Neural progenitor cell (in vitro differentiated cells): ENCODE measurements at regions not wholly inside any gene's neighbourhood (a gene's known extent, or its start where the extent isn't known, plus 50 kb on each side); places are given as distances from the start of the nearest gene placed in this dataset.
A peak's percentile ranks its signal among the peaks of the same experiment; 100 is the strongest.

Source experiments
- DNase-seq: peaks from one replicate; pipeline ENCODE4 v3.0.0-alpha.2; 2016; ENCODE audit warnings: low spot score
- H2AFZ ChIP-seq: fragments of 200-600 bp; sonication (generic); replicated peaks from 2 replicates; pipeline ENCODE4 v1.6.1; 2016; ENCODE audit warnings: antibody characterized with exemption
- H3F3A ChIP-seq: fragments of 200-600 bp; sonication (generic); 2 replicates; pipeline ENCODE4 v1.6.1; 2016; ENCODE audit warnings: antibody characterized with exemption, low read depth
- H3K27ac ChIP-seq: fragments of 200-600 bp; sonication (generic); 2 replicates; pipeline ENCODE4 v1.5.1; 2016; ENCODE audit warnings: mild to moderate bottlenecking
- H3K27me3 ChIP-seq: fragments of 200-600 bp; sonication (generic); 2 replicates; pipeline ENCODE4 v1.6.1; 2016; ENCODE audit warnings: mild to moderate bottlenecking, moderate library complexity
- H3K36me3 ChIP-seq: fragments of 200-600 bp; sonication (generic); 2 replicates; pipeline ENCODE4 v1.5.1; 2016
- H3K4me1 ChIP-seq: fragments of 200-600 bp; sonication (generic); 2 replicates; pipeline ENCODE4 v1.6.1; 2016; ENCODE audit warnings: mixed run types
- H3K4me2 ChIP-seq: fragments of 200-600 bp; sonication (generic); 2 replicates; pipeline ENCODE4 v1.6.1; 2016
- H3K4me3 ChIP-seq: fragments of 200-600 bp; sonication (generic); 2 replicates; pipeline ENCODE4 v1.5.1; 2016
- H3K79me2 ChIP-seq: fragments of 200-600 bp; sonication (generic); 2 replicates; pipeline ENCODE4 v1.6.1; 2016; ENCODE audit warnings: low read depth
- H3K9ac ChIP-seq: fragments of 200-600 bp; sonication (generic); 2 replicates; pipeline ENCODE4 v1.6.1; 2016
- H3K9me3 ChIP-seq: fragments of 200-600 bp; sonication (generic); 2 replicates; pipeline ENCODE4 v1.5.1; 2016; ENCODE audit warnings: low read depth
- H4K20me1 ChIP-seq: fragments of 200-600 bp; sonication (generic); 2 replicates; pipeline ENCODE4 v1.6.1; 2016; ENCODE audit warnings: low read depth
- H3K27ac Mint-ChIP-seq: 3 replicates; pipeline ENCODE4 v1.8.0; 2021; ENCODE audit warnings: mixed read lengths
- H3K27me3 Mint-ChIP-seq: 2 replicates; pipeline ENCODE4 v1.8.0; 2022; ENCODE audit warnings: low read depth, mild to moderate bottlenecking, inconsistent platforms, moderate library complexity, mixed read lengths; ENCODE audit not compliant: insufficient read depth
- H3K36me3 Mint-ChIP-seq: 3 replicates; pipeline ENCODE4 v1.8.0; 2021; ENCODE audit warnings: mixed read lengths
- H3K4me1 Mint-ChIP-seq: 3 replicates; pipeline ENCODE4 v1.8.0; 2021; ENCODE audit warnings: mixed read lengths
- H3K4me3 Mint-ChIP-seq: 3 replicates; pipeline ENCODE4 v1.8.0; 2021; ENCODE audit warnings: mild to moderate bottlenecking, moderate library complexity, mixed read lengths
- H3K9me3 Mint-ChIP-seq: 3 replicates; pipeline ENCODE4 v1.8.0; 2020; ENCODE audit warnings: mixed read lengths
- EZH2 ChIP-seq: fragments of 200-600 bp; sonication (generic); IDR thresholded peaks from 2 replicates; pipeline ENCODE4 v1.6.1; 2017; ENCODE audit warnings: antibody characterized with exemption, mild to moderate bottlenecking, moderate library complexity
- EZH2phosphoT487 ChIP-seq: fragments of 200-600 bp; sonication (generic); IDR thresholded peaks from 2 replicates; pipeline ENCODE4 v1.6.1; 2017; ENCODE audit warnings: antibody characterized with exemption
- TF ChIP-seq, protein P1 (sequence below): fragments of 200-600 bp; sonication (generic); IDR thresholded peaks from 2 replicates; pipeline ENCODE4 v1.5.1; 2017; ENCODE audit warnings: antibody characterized with exemption, mild to moderate bottlenecking

DNA sequence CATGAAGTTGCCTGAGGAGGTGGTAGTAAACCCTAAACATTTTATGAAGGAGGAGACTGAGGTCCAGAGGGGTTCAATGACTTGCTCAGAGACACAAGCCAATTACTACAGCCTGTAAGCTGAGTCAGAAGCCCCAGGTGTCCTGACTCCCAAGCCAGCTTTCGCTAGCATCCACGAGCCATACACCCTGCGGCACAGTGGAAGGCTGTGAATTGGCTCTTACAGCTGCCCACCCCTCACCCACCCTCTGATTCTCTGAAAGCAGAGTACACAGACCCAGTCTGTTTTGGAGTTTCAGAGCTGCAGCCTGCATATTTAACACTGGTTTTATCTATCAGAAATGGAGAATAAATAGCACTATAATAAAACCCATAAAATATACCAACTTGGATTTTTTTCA is 253.4 kb downstream of the IGSF11 start:
- Mint-ChIP-seq H3K27me3 (no peaks in the 10 kb centered on the region), H3K27ac (no peak overlapping the region), H3K9me3 (peaks cover under 1% of the 10 kb centered on the region), H3K36me3 (no peaks in the 10 kb centered on the region), H3K4me1 (peaks cover 3% of the 10 kb centered on the region), H3K4me3 (no peak overlapping the region)
- Histone ChIP-seq H2AFZ (peak overlapping the region; percentile 23), H3K79me2 (no peaks in the 10 kb centered on the region), H4K20me1 (no peaks in the 10 kb centered on the region), H3K9me3 (no peaks in the 10 kb centered on the region), H3K36me3 (no peaks in the 10 kb centered on the region), H3K27me3 (no peaks in the 10 kb centered on the region), H3K27ac (no peak overlapping the region), H3K4me2 (no peak overlapping the region), H3K4me3 (no peak overlapping the region), H3K9ac (no peak overlapping the region), H3F3A (no peaks in the 10 kb centered on the region), H3K4me1 (no peaks in the 10 kb centered on the region)
- DNase-seq, result peak; percentile 4
- TF ChIP-seq, protein P1, sequence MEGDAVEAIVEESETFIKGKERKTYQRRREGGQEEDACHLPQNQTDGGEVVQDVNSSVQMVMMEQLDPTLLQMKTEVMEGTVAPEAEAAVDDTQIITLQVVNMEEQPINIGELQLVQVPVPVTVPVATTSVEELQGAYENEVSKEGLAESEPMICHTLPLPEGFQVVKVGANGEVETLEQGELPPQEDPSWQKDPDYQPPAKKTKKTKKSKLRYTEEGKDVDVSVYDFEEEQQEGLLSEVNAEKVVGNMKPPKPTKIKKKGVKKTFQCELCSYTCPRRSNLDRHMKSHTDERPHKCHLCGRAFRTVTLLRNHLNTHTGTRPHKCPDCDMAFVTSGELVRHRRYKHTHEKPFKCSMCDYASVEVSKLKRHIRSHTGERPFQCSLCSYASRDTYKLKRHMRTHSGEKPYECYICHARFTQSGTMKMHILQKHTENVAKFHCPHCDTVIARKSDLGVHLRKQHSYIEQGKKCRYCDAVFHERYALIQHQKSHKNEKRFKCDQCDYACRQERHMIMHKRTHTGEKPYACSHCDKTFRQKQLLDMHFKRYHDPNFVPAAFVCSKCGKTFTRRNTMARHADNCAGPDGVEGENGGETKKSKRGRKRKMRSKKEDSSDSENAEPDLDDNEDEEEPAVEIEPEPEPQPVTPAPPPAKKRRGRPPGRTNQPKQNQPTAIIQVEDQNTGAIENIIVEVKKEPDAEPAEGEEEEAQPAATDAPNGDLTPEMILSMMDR, result no peak
- TF ChIP-seq EZH2, result no peak
- TF ChIP-seq EZH2phosphoT487, result no peak

- Histone ChIP-seq H3K27me3 (no peaks in the 10 kb centered on the region), H2AFZ (peak overlapping the region; percentile 23), H3K36me3 (no peaks in the 10 kb centered on the region), H3K79me2 (no peaks in the 10 kb centered on the region), H3K9ac (no peak overlapping the region), H3K9me3 (no peaks in the 10 kb centered on the region), H4K20me1 (no peaks in the 10 kb centered on the region), H3K4me2 (no peak overlapping the region), H3F3A (no peaks in the 10 kb centered on the region), H3K4me1 (no peaks in the 10 kb centered on the region), H3K4me3 (no peak overlapping the region), H3K27ac (no peak overlapping the region)
- no peaks in the 10 kb centered on the region for H3K27me3 Mint-ChIP-seq
- no peak overlapping the region for H3K4me3 Mint-ChIP-seq
- H3K27ac Mint-ChIP-seq, result no peak overlapping the region
- TF ChIP-seq, protein P1, result no peak
- TF ChIP-seq EZH2 (no peak), EZH2phosphoT487 (no peak)
- H3K36me3 Mint-ChIP-seq, result no peaks in the 10 kb centered on the region
- H3K9me3 Mint-ChIP-seq, result no peaks in the 10 kb centered on the region
- H3K4me1 Mint-ChIP-seq, result peaks cover 3% of the 10 kb centered on the region
- DNase-seq, result no peak
These were observed 252.8 kb downstream of the IGSF11 start for GRCh38 chr3:118781839-118782238.

- Mint-ChIP-seq H3K27me3 (no peaks in the 10 kb centered on the region), H3K36me3 (no peaks in the 10 kb centered on the region), H3K9me3 (no peaks in the 10 kb centered on the region), H3K4me3 (no peak overlapping the region), H3K4me1 (peaks cover 3% of the 10 kb centered on the region), H3K27ac (no peak overlapping the region)
- Histone ChIP-seq H3K27me3 (no peaks in the 10 kb centered on the region), H3K4me2 (no peak overlapping the region), H3K4me1 (no peaks in the 10 kb centered on the region), H2AFZ (no peak overlapping the region), H3K36me3 (no peaks in the 10 kb centered on the region), H3K4me3 (no peak overlapping the region), H4K20me1 (no peaks in the 10 kb centered on the region), H3K9ac (no peak overlapping the region), H3K9me3 (no peaks in the 10 kb centered on the region), H3F3A (no peaks in the 10 kb centered on the region), H3K79me2 (no peaks in the 10 kb centered on the region), H3K27ac (no peak overlapping the region)
- no peak for DNase-seq
- TF ChIP-seq, protein P1, result no peak
- TF ChIP-seq EZH2phosphoT487 (no peak), EZH2 (no peak)
These were observed 251.9 kb downstream of the IGSF11 start for GRCh38 chr3:118782755-118783202.
